GM23248 (cell line): ENCODE measurements at regions not wholly inside any gene's neighbourhood (a gene's known extent, or its start where the extent isn't known, plus 50 kb on each side); places are given as distances from the start of the nearest gene placed in this dataset.

ENCODE experiments used
- DNase-seq: peaks from one replicate; pipeline ENCODE4 v3.0.0-alpha.2; 2015
- H2AFZ ChIP-seq: fragments of 200-600 bp; sonication (generic); 2 replicates; pipeline ENCODE4 v1.6.1; 2016; ENCODE audit warnings: antibody characterized with exemption
- H3F3A ChIP-seq: fragments of 200-600 bp; sonication (generic); 2 replicates; pipeline ENCODE4 v1.6.1; 2016; ENCODE audit warnings: mild to moderate bottlenecking, antibody characterized with exemption, mixed run types; ENCODE audit not compliant: insufficient read depth
- H3K27ac ChIP-seq: fragments of 200-600 bp; sonication (generic); 2 replicates; pipeline ENCODE4 v1.5.1; 2016; ENCODE audit warnings: mild to moderate bottlenecking
- H3K27me3 ChIP-seq: fragments of 200-600 bp; sonication (generic); replicated peaks from 2 replicates; pipeline ENCODE4 v1.6.1; 2016; ENCODE audit warnings: mild to moderate bottlenecking; ENCODE audit not compliant: insufficient read depth
- H3K36me3 ChIP-seq: fragments of 200-600 bp; sonication (generic); 2 replicates; pipeline ENCODE4 v1.6.1; 2016; ENCODE audit warnings: low read depth, mild to moderate bottlenecking
- H3K4me1 ChIP-seq: fragments of 200-600 bp; sonication (generic); 2 replicates; pipeline ENCODE4 v1.6.1; 2016; ENCODE audit warnings: mild to moderate bottlenecking; ENCODE audit not compliant: insufficient read depth
- H3K4me2 ChIP-seq: fragments of 200-600 bp; sonication (generic); one replicate; pipeline ENCODE4 v1.6.1; 2016; ENCODE audit warnings: mild to moderate bottlenecking; ENCODE audit not compliant: unreplicated experiment
- H3K4me3 ChIP-seq: fragments of 200-600 bp; sonication (generic); 2 replicates; pipeline ENCODE4 v1.5.1; 2016; ENCODE audit warnings: mild to moderate bottlenecking
- H3K79me2 ChIP-seq: fragments of 200-600 bp; sonication (generic); 2 replicates; pipeline ENCODE4 v1.6.1; 2016; ENCODE audit warnings: mild to moderate bottlenecking; ENCODE audit not compliant: insufficient read depth
- H3K9ac ChIP-seq: fragments of 200-600 bp; sonication (generic); 2 replicates; pipeline ENCODE4 v1.6.1; 2016; ENCODE audit warnings: mild to moderate bottlenecking
- H3K9me2 ChIP-seq: fragments of 200-600 bp; sonication (generic); 2 replicates; pipeline ENCODE4 v1.6.1; 2016; ENCODE audit warnings: mixed run types, mild to moderate bottlenecking, moderate library complexity; ENCODE audit not compliant: insufficient read depth
- H3K9me3 ChIP-seq: fragments of 200-600 bp; sonication (generic); one replicate; pipeline ENCODE4 v1.6.1; 2017; ENCODE audit warnings: low read depth
- H4K20me1 ChIP-seq: fragments of 200-600 bp; sonication (generic); 2 replicates; pipeline ENCODE4 v1.6.0; 2016; ENCODE audit not compliant: insufficient read depth
- EZH2 ChIP-seq: fragments of 200-600 bp; sonication (generic); IDR thresholded peaks from 2 replicates; pipeline ENCODE4 v1.6.1; 2018; ENCODE audit warnings: antibody characterized with exemption, mild to moderate bottlenecking; ENCODE audit not compliant: insufficient read depth, poor library complexity, severe bottlenecking
- EZH2phosphoT487 ChIP-seq: fragments of 200-600 bp; sonication (generic); IDR thresholded peaks from 2 replicates; pipeline ENCODE4 v1.6.1; 2018; ENCODE audit warnings: antibody characterized with exemption, moderate library complexity, mild to moderate bottlenecking, low read depth; ENCODE audit not compliant: insufficient read depth
- WGBS, 2 experiments: methylation state at CpG; one replicate each; pipeline ENCODE4 v1.1.6; 2015 to 2017; ENCODE audit warnings: low lambda C conversion rate in 2 of 2, low coverage in 1 of 2; ENCODE audit errors: missing lambda C conversion rate in 2 of 2; 5-methylcytosine and 5-hydroxymethylcytosine counted together
- in situ Hi-C: fragments of 300-500 bp; cut with MboI; formaldehyde crosslinking; loops from 2 replicates; pipeline ENCODE4 v1.15.0; 2020

DNA sequence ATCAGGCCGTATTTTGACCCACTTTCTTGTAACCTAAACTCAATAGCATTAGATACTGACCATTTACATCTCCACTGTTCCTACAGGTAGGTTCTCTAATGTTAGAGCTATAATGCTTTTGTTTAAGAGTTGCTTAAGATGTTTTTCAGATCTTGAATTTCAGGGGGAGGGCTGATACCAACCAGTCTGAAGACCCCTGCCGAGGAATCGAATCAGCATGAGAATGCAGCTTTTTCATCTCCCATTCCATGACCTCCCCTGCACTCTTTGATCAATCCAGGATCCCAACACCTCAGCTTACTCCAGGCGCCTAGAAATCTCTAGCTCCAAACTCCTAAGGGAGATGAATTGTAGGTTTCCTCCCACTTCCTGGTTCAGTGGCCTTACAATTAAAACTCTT, 120.5 kb upstream of the MC4R start:
- Histone ChIP-seq H3K36me3 (no peaks in the 10 kb centered on the region), H3K9me3 (no peaks in the 10 kb centered on the region), H3F3A (no peaks in the 10 kb centered on the region), H3K79me2 (no peaks in the 10 kb centered on the region), H3K4me3 (no peak overlapping the region), H4K20me1 (no peaks in the 10 kb centered on the region), H2AFZ (no peak overlapping the region), H3K27me3 (no peaks in the 10 kb centered on the region), H3K27ac (no peak overlapping the region), H3K9ac (no peak overlapping the region), H3K4me1 (no peaks in the 10 kb centered on the region), H3K9me2 (no peaks in the 10 kb centered on the region), H3K4me2 (no peak overlapping the region)
- in situ Hi-C loops: no loop called here
- 66% methylated on average over 4 of the region's 4 CpGs for WGBS, 2 experiments
- no peak for TF ChIP-seq EZH2phosphoT487
- TF ChIP-seq EZH2: no peak
- DNase-seq: no peak

- Histone ChIP-seq H3K9me2 (no peaks in the 10 kb centered on the region), H3K4me3 (no peak overlapping the region), H3K4me2 (no peak overlapping the region), H3K27me3 (no peaks in the 10 kb centered on the region), H3K27ac (no peak overlapping the region), H4K20me1 (no peaks in the 10 kb centered on the region), H3K9ac (no peak overlapping the region), H2AFZ (no peak overlapping the region), H3K9me3 (no peaks in the 10 kb centered on the region), H3K79me2 (no peaks in the 10 kb centered on the region), H3K4me1 (peaks cover 5% of the 10 kb centered on the region), H3K36me3 (no peaks in the 10 kb centered on the region), H3F3A (no peaks in the 10 kb centered on the region)
- WGBS, 2 experiments: 91 to 93% methylated on average over 4 of the region's 4 CpGs
- no peak for DNase-seq
- no peak for TF ChIP-seq EZH2phosphoT487
- TF ChIP-seq EZH2: no peak
- in situ Hi-C loops: no loop called here
Observed at GRCh38 chr18:60499675-60500074, 127.1 kb upstream of the MC4R start.

GRCh38 chr18:60500960-60501359, 128.4 kb upstream of the MC4R start:
- TF ChIP-seq EZH2 (no peak), EZH2phosphoT487 (no peak)
- WGBS, 2 experiments: 50% methylated on average over 2 of the region's 2 CpGs
- H3K36me3 ChIP-seq: no peaks in the 10 kb centered on the region
- H2AFZ ChIP-seq: no peak overlapping the region
- no peak overlapping the region for H3K9ac ChIP-seq
- no peaks in the 10 kb centered on the region for H3K79me2 ChIP-seq
- H3K4me1 ChIP-seq: peaks cover 5% of the 10 kb centered on the region
- no peak overlapping the region for H3K27ac ChIP-seq
- H3K4me3 ChIP-seq: no peak overlapping the region
- no peaks in the 10 kb centered on the region for H3F3A ChIP-seq
- no peaks in the 10 kb centered on the region for H4K20me1 ChIP-seq
- no peaks in the 10 kb centered on the region for H3K27me3 ChIP-seq
- H3K4me2 ChIP-seq: no peak overlapping the region
- H3K9me3 ChIP-seq: no peaks in the 10 kb centered on the region
- no peaks in the 10 kb centered on the region for H3K9me2 ChIP-seq
- in situ Hi-C loops: no loop called here
- no peak for DNase-seq

DNA sequence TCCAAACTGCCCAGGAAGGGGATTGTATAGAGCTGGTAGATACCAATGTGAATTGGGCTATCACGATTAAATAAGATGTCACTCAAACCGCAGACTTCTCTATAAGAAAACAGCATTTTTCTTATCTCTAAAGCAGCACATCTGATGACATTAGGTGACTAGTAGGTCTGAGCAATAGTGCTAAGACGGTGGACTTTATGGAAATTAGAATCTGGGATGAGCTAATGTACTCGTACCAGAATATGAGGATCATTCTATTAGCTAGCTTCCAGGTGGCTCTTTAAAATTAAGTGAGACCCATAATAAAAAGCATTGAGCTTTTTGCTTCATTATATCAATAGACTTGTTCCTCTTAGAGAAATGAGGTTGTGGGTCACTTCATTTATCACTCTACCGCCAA, 130.0 kb upstream of the MC4R start:
- no peaks in the 10 kb centered on the region for H3K9me3 ChIP-seq
- no peaks in the 10 kb centered on the region for H4K20me1 ChIP-seq
- H3K4me1 ChIP-seq: peaks cover 15% of the 10 kb centered on the region
- H2AFZ ChIP-seq: no peak overlapping the region
- no peak overlapping the region for H3K4me3 ChIP-seq
- no peaks in the 10 kb centered on the region for H3K27me3 ChIP-seq
- no peaks in the 10 kb centered on the region for H3K9me2 ChIP-seq
- no peaks in the 10 kb centered on the region for H3K36me3 ChIP-seq
- H3K9ac ChIP-seq: no peak overlapping the region
- no peaks in the 10 kb centered on the region for H3K79me2 ChIP-seq
- DNase-seq: no peak
- WGBS, 2 experiments: 90 to 93% methylated on average over 5 of the region's 5 CpGs
- no peaks in the 10 kb centered on the region for H3F3A ChIP-seq
- in situ Hi-C loops: no loop called here
- TF ChIP-seq EZH2phosphoT487 (no peak), EZH2 (no peak)
- H3K27ac ChIP-seq: no peak overlapping the region
- H3K4me2 ChIP-seq: no peak overlapping the region

DNA sequence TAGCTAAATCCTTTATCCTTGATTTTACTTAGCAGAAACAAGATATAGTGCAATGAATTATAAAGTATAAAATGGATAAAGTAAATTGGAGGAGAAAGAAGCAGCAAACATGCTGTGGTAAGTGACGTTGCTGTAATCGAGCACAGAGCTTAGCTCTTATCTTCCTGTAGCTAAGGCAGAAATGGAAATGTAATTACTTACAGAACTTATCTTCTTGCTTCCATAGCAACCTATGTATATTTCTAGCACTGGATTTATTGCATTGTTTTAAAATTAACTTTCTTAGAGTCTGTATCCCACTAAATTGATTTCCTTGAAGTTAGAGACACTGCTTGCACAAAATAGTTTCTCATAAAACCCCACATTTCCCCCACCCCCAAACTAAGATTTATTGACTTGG, 130.6 kb upstream of the MC4R start:
- 77 to 83% methylated on average over 2 of the region's 2 CpGs for whole genome bisulfite sequencing, 2 experiments
- H3K79me2 ChIP-seq: no peaks in the 10 kb centered on the region
- in situ Hi-C loops: no loop called here
- no peak overlapping the region for H3K9ac ChIP-seq
- no peaks in the 10 kb centered on the region for H3K27me3 ChIP-seq
- DNase-seq: no peak
- no peaks in the 10 kb centered on the region for H3F3A ChIP-seq
- no peaks in the 10 kb centered on the region for H3K9me3 ChIP-seq
- no peak overlapping the region for H3K27ac ChIP-seq
- no peaks in the 10 kb centered on the region for H3K36me3 ChIP-seq
- no peak overlapping the region for H2AFZ ChIP-seq
- TF ChIP-seq EZH2phosphoT487 (no peak), EZH2 (no peak)
- no peak overlapping the region for H3K4me3 ChIP-seq
- no peaks in the 10 kb centered on the region for H4K20me1 ChIP-seq
- H3K4me2 ChIP-seq: no peak overlapping the region
- H3K4me1 ChIP-seq: peaks cover 15% of the 10 kb centered on the region
- H3K9me2 ChIP-seq: no peaks in the 10 kb centered on the region
